Neuronal stem cell (in vitro differentiated cells): ENCODE measurements at regions not wholly inside any gene's neighbourhood (a gene's known extent, or its start where the extent isn't known, plus 50 kb on each side); places are given as distances from the start of the nearest gene placed in this dataset.

Experiments
- DNase-seq: peaks from one replicate; pipeline ENCODE4 v3.0.0-alpha.2; 2013; ENCODE audit warnings: low spot score
- H2AFZ ChIP-seq: one replicate; pipeline ENCODE4 v1.6.1; 2013; ENCODE audit warnings: mild to moderate bottlenecking, low read length, inconsistent platforms
- H2AK5ac ChIP-seq: 2 replicates; pipeline ENCODE4 v1.6.1; 2013; ENCODE audit warnings: low read depth, mild to moderate bottlenecking, inconsistent platforms, low read length, moderate library complexity, mixed read lengths
- H2BK120ac ChIP-seq: 2 replicates; pipeline ENCODE4 v1.6.1; 2013; ENCODE audit warnings: low read depth, mild to moderate bottlenecking, inconsistent platforms, low read length, moderate library complexity, mixed read lengths
- H2BK12ac ChIP-seq: one replicate; pipeline ENCODE4 v1.6.1; 2013; ENCODE audit warnings: low read length, inconsistent platforms
- H2BK15ac ChIP-seq: 2 replicates; pipeline ENCODE4 v1.6.1; 2013; ENCODE audit warnings: mild to moderate bottlenecking, low read length, inconsistent platforms, mixed read lengths
- H2BK5ac ChIP-seq: one replicate; pipeline ENCODE4 v1.6.1; 2013; ENCODE audit warnings: inconsistent platforms, mild to moderate bottlenecking, low read length, moderate library complexity
- H3K14ac ChIP-seq: one replicate; pipeline ENCODE4 v1.6.1; 2013; ENCODE audit warnings: low read length, inconsistent platforms
- H3K18ac ChIP-seq: 2 replicates; pipeline ENCODE4 v1.6.1; 2013; ENCODE audit warnings: low read length, inconsistent platforms
- H3K23ac ChIP-seq: 2 replicates; pipeline ENCODE4 v1.6.1; 2013; ENCODE audit warnings: low read depth, mild to moderate bottlenecking, mixed read lengths, low read length, inconsistent platforms; ENCODE audit not compliant: poor library complexity
- H3K27ac ChIP-seq: replicated peaks from 3 replicates; pipeline ENCODE4 v1.5.1; 2013; ENCODE audit warnings: low read length, inconsistent platforms
- H3K27me3 ChIP-seq, 3 experiments: 2 replicates each; pipeline ENCODE4 v1.6.1; 2013; ENCODE audit warnings: low read length in 3 of 3, mild to moderate bottlenecking in 2 of 3, inconsistent platforms in 1 of 3, low read depth in 1 of 3, mixed read lengths in 1 of 3, moderate library complexity in 1 of 3; ENCODE audit not compliant: control insufficient read depth in 3 of 3, insufficient read depth in 3 of 3
- H3K36me3 ChIP-seq, 2 donors: replicated peaks in 1 of 2; 2 replicates each; pipeline ENCODE4 v1.6.1; 2013; ENCODE audit warnings: low read length in 2 of 2; ENCODE audit not compliant: control insufficient read depth in 2 of 2, insufficient read depth in 2 of 2
- H3K4ac ChIP-seq: 2 replicates; pipeline ENCODE4 v1.6.1; 2013; ENCODE audit warnings: inconsistent platforms, mild to moderate bottlenecking, low read length, moderate library complexity
- H3K4me1 ChIP-seq, 2 donors: 1 replicate in 1 of 2; 2 replicates in 1 of 2; pipeline ENCODE4 v1.6.1; 2013; ENCODE audit warnings: low read length in 2 of 2, low read depth in 1 of 2; ENCODE audit not compliant: control insufficient read depth in 2 of 2, insufficient read depth in 1 of 2
- H3K4me2 ChIP-seq: one replicate; pipeline ENCODE4 v1.6.1; 2013; ENCODE audit warnings: mild to moderate bottlenecking, low read length, inconsistent platforms; ENCODE audit not compliant: insufficient read depth, poor library complexity, severe bottlenecking
- H3K4me3 ChIP-seq, 2 donors: 2 replicates each; pipeline ENCODE4 v1.5.1; 2013; ENCODE audit warnings: low read length in 2 of 2, mild to moderate bottlenecking in 2 of 2, inconsistent platforms in 1 of 2, moderate library complexity in 1 of 2
- H3K79me1 ChIP-seq: one replicate; pipeline ENCODE4 v1.6.1; 2013; ENCODE audit warnings: low read depth, mild to moderate bottlenecking, inconsistent platforms, low read length, moderate library complexity
- H3K9ac ChIP-seq: one replicate; pipeline ENCODE4 v1.6.1; 2013; ENCODE audit warnings: mild to moderate bottlenecking, low read depth, low read length, inconsistent platforms; ENCODE audit not compliant: poor library complexity
- H3K9me3 ChIP-seq, 2 donors: replicated peaks in 1 of 2; 2 replicates each; pipeline versions ENCODE3 to v1.6.1; 2013; ENCODE audit warnings: low read length in 2 of 2, mild to moderate bottlenecking in 2 of 2, inconsistent platforms in 1 of 2, low read depth in 1 of 2, mixed read lengths in 1 of 2, moderate library complexity in 1 of 2; ENCODE audit not compliant: control insufficient read depth in 2 of 2, insufficient read depth in 1 of 2
- H4K8ac ChIP-seq: one replicate; pipeline ENCODE4 v1.6.1; 2013; ENCODE audit warnings: low read depth, mild to moderate bottlenecking, inconsistent platforms, low read length, moderate library complexity
- H4K91ac ChIP-seq: one replicate; pipeline ENCODE4 v1.6.1; 2013; ENCODE audit warnings: low read length, low read depth, mild to moderate bottlenecking, inconsistent platforms; ENCODE audit not compliant: poor library complexity
- WGBS, 2 donors: extraction: QIAGEN DNeasy Blood & Tissue Kit; methylation state at CpG; one replicate each; pipeline ENCODE4 v1.1.7; 2013; ENCODE audit warnings: missing lambda C conversion rate in 2 of 2, mixed read lengths in 1 of 2; ENCODE audit not compliant: insufficient read length in 2 of 2, insufficient replicate concordance in 1 of 2; ENCODE audit errors: extremely low coverage in 2 of 2; 5-methylcytosine and 5-hydroxymethylcytosine counted together

DNA sequence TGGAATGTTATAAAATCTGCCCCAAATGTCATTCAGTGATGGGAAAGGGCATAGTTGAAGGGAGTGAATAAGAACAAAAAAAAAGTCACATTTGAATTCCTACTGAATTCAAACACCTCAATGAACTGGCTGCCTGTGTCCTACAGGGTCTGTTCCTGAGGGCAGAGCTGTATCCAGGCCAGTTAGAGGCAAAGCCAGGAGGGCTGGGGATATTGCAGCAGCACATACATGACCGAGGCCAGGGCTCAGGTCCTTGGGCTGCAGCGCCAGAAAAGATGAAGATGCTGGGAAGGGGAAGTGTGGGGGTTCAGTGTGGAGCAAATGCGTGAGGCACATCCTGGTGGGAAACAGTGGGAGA lies 449.2 kb downstream of the SIPA1L2 start:
- H3K36me3 ChIP-seq: no peaks in the 10 kb centered on the region
- H2BK12ac ChIP-seq: peak overlapping the region; percentile 85
- H3K4ac ChIP-seq: no peak overlapping the region
- H2BK15ac ChIP-seq: no peak overlapping the region
- no peak overlapping the region for H2BK5ac ChIP-seq
- H3K27ac ChIP-seq: no peak overlapping the region
- peak overlapping the region; percentile 61 for H3K18ac ChIP-seq
- H3K9me3 ChIP-seq: peaks cover 0 to 5% of the 10 kb centered on the region in 2 donors
- peaks cover 13% of the 10 kb centered on the region in 2 donors for H3K4me1 ChIP-seq
- DNase-seq: no peak
- no peaks in the 10 kb centered on the region for H3K27me3 ChIP-seq
- WGBS, 2 donors: no CpG with 5 or more reads among the region's 3 CpGs
- H2AFZ ChIP-seq: peak overlapping the region; percentile 83
- H3K9ac ChIP-seq: no peak overlapping the region
- no peak overlapping the region for H4K91ac ChIP-seq
- H3K4me2 ChIP-seq: no peak overlapping the region
- H3K4me3 ChIP-seq: no peak overlapping the region
- no peak overlapping the region for H3K14ac ChIP-seq
- H2BK120ac ChIP-seq: no peak overlapping the region
- no peak overlapping the region for H3K23ac ChIP-seq
- H2AK5ac ChIP-seq: peak overlapping the region; percentile 33
- H4K8ac ChIP-seq: no peak overlapping the region
- no peaks in the 10 kb centered on the region for H3K79me1 ChIP-seq

DNA sequence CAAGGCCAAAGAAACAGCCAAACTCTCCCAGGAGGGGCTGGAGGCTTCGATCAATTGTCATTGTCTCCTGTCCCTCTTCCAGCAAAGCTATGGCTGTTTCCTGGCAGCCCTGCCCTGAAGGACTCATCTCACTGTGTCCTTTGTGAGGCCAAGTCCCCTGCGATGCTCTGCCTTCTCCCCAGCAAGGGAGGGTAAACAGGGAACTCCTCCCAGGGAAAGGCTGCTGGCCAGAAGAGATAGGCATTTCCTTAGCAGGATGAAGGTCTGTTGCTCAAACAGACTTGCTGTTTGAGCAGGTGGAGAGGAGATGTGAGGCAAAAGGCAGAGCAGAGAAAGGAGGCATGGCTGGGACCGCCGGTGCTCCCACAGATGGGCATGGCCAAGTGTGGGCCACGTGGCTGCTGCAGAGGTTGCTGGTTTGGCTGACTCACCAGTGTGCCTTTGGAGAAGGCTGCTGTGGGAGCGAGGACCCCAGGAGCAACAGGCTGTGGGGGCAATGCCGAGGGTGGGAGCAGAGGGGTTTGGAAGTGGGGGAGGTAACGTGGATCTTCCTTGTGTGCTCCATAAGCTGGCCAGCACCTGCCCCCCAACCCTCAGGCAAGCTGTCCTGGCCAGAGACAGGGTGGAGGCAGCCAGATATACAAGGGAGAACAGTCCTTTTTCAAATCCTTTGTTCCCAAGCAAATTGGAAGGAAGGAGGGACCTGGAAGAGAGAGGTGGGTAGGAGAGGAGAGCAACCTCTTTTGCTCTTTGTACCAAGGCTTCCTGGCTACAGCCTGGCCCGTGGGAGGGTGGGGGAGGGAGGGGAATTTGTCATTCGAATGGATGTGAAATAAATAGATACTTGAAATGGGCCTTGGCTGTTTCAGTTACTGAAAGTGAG lies 449.8 kb downstream of the SIPA1L2 start:
- Histone ChIP-seq H3K14ac (peak overlapping the region; percentile 5), H2BK15ac (peak overlapping the region; percentile 12), H2BK5ac (peak overlapping the region; percentile 13), H3K23ac (no peak overlapping the region), H4K91ac (no peak overlapping the region), H3K18ac (peak overlapping the region; percentile 93), H3K79me1 (no peaks in the 10 kb centered on the region), H3K27ac (no peak overlapping the region), H3K4me3 (no peak overlapping the region), H2AFZ (peak overlapping the region; percentile 83), H3K27me3 (no peaks in the 10 kb centered on the region), H2BK120ac (no peak overlapping the region), H3K9me3 (peaks cover 0 to 5% of the 10 kb centered on the region in 2 donors), H3K9ac (no peak overlapping the region), H2BK12ac (peak overlapping the region; percentile 67), H3K36me3 (no peaks in the 10 kb centered on the region), H3K4me2 (no peak overlapping the region), H3K4ac (peak overlapping the region; percentile 84), H4K8ac (peak overlapping the region; percentile 99), H3K4me1 (peaks cover 13% of the 10 kb centered on the region in 2 donors), H2AK5ac (no peak overlapping the region)
- DNase-seq: no peak
- no CpG with 5 or more reads among the region's 10 CpGs for WGBS, 2 donors

DNA sequence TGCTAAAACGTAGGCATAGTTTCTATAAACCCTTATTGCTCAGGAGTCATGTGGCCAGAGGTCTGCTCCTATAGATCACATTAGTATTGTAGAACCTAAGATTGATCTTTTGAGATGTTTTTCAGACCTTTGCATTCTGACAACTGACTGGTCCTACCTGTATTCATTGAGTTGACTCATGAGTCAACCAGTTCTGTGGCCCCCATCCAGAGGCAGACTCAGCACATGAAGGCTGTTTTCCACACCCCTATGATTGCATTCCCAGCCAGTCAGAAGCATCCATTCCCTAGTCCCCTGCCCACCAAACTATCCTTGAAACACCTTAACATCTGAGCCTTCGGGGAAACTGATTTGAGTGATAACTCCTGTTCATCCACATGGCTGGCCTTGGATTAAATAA lies 451.7 kb downstream of the SIPA1L2 start:
- H3K18ac ChIP-seq: no peak overlapping the region
- H4K8ac ChIP-seq: no peak overlapping the region
- H3K9ac ChIP-seq: no peak overlapping the region
- H3K9me3 ChIP-seq: peaks cover 0 to 5% of the 10 kb centered on the region in 2 donors
- H3K23ac ChIP-seq: no peak overlapping the region
- H3K4ac ChIP-seq: no peak overlapping the region
- H2AFZ ChIP-seq: no peak overlapping the region
- peaks cover 13% of the 10 kb centered on the region in 2 donors for H3K4me1 ChIP-seq
- H2BK5ac ChIP-seq: no peak overlapping the region
- H3K27me3 ChIP-seq: no peaks in the 10 kb centered on the region
- no peak overlapping the region for H3K4me3 ChIP-seq
- no peak overlapping the region for H3K27ac ChIP-seq
- no peak overlapping the region for H4K91ac ChIP-seq
- H2BK15ac ChIP-seq: no peak overlapping the region
- no peak overlapping the region for H2AK5ac ChIP-seq
- H2BK12ac ChIP-seq: no peak overlapping the region
- H3K14ac ChIP-seq: no peak overlapping the region
- no peak overlapping the region for H3K4me2 ChIP-seq
- no peaks in the 10 kb centered on the region for H3K36me3 ChIP-seq
- H3K79me1 ChIP-seq: no peaks in the 10 kb centered on the region
- WGBS, 2 donors: no CpG with 5 or more reads among the region's 2 CpGs
- H2BK120ac ChIP-seq: no peak overlapping the region
- no peak for DNase-seq

DNA sequence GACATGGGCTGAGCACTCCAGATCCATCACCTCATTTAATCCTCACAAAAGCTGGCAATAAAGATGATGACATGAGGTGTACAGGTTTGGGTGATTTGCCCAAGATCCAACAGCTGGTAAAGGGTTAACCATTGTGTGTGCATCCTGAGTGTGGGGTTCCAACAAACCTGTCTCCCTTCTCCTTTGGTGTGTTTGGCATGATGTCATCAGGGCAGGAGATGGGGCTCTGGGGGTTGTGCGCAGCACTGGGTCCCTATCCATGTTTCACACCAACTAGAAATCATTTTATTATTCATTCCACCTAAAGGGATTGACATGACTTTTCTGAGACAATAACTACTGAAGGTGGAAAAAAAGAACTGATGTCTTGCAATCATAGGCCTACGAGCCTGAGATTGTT lies 452.5 kb downstream of the SIPA1L2 start:
- Histone ChIP-seq H3K23ac (no peak overlapping the region), H2AFZ (no peak overlapping the region), H2AK5ac (no peak overlapping the region), H3K27ac (no peak overlapping the region), H3K27me3 (no peaks in the 10 kb centered on the region), H3K4me3 (no peak overlapping the region), H3K36me3 (no peaks in the 10 kb centered on the region), H4K8ac (no peak overlapping the region), H3K4me2 (no peak overlapping the region), H3K9me3 (peaks cover 0 to 5% of the 10 kb centered on the region in 2 donors), H2BK5ac (no peak overlapping the region), H2BK12ac (no peak overlapping the region), H3K14ac (no peak overlapping the region), H3K9ac (no peak overlapping the region), H3K18ac (no peak overlapping the region), H3K4ac (no peak overlapping the region), H2BK15ac (no peak overlapping the region), H3K79me1 (no peaks in the 10 kb centered on the region), H3K4me1 (peaks cover 13% of the 10 kb centered on the region in 2 donors), H4K91ac (no peak overlapping the region), H2BK120ac (no peak overlapping the region)
- DNase-seq: no peak
- no CpG with 5 or more reads among the region's 2 CpGs for WGBS, 2 donors
